H9 (cell line): ENCODE measurements at regions not wholly inside any gene's neighbourhood (a gene's known extent, or its start where the extent isn't known, plus 50 kb on each side); places are given as distances from the start of the nearest gene placed in this dataset.

Source experiments
- DNase-seq: peaks from one replicate; pipeline ENCODE4 v3.0.0-alpha.2; 2017
- H2AFZ ChIP-seq: one replicate; pipeline ENCODE4 v1.6.1; 2013; ENCODE audit warnings: mild to moderate bottlenecking, low read length, control low read depth, moderate library complexity
- H2AK5ac ChIP-seq: 2 replicates; pipeline ENCODE4 v1.6.1; 2013; ENCODE audit warnings: low read length, control low read depth, mixed read lengths; ENCODE audit not compliant: insufficient read length
- H2BK120ac ChIP-seq: one replicate; pipeline ENCODE4 v1.6.1; 2013; ENCODE audit warnings: low read depth, mild to moderate bottlenecking, low read length, control low read depth, inconsistent platforms; ENCODE audit not compliant: poor library complexity, severe bottlenecking
- H2BK12ac ChIP-seq: 2 replicates; pipeline ENCODE4 v1.6.1; 2013; ENCODE audit warnings: low read length, control low read depth, mixed read lengths, low read depth; ENCODE audit not compliant: insufficient read length
- H2BK15ac ChIP-seq: 2 replicates; pipeline ENCODE4 v1.6.1; 2013; ENCODE audit warnings: low read depth, low read length, control low read depth
- H2BK20ac ChIP-seq: one replicate; pipeline ENCODE4 v1.6.1; 2013; ENCODE audit warnings: low read depth, mild to moderate bottlenecking, low read length, control low read depth, inconsistent platforms; ENCODE audit not compliant: poor library complexity, severe bottlenecking
- H2BK5ac ChIP-seq: 2 replicates; pipeline ENCODE4 v1.6.1; 2013; ENCODE audit warnings: low read length, control low read depth, mixed read lengths; ENCODE audit not compliant: insufficient read length
- H3K14ac ChIP-seq: 2 replicates; pipeline ENCODE4 v1.6.1; 2013; ENCODE audit warnings: low read length, control low read depth; ENCODE audit not compliant: insufficient read depth
- H3K18ac ChIP-seq: 2 replicates; pipeline ENCODE4 v1.6.1; 2013; ENCODE audit warnings: low read depth, mild to moderate bottlenecking, mixed read lengths, low read length, control low read depth; ENCODE audit not compliant: insufficient read length
- H3K23ac ChIP-seq: 2 replicates; pipeline ENCODE4 v1.6.1; 2013; ENCODE audit warnings: low read length, control low read depth, mixed read lengths, low read depth; ENCODE audit not compliant: insufficient read length
- H3K23me2 ChIP-seq: 2 replicates; pipeline ENCODE4 v1.6.1; 2013; ENCODE audit warnings: low read depth, mild to moderate bottlenecking, mixed read lengths, low read length, control low read depth; ENCODE audit not compliant: insufficient read length, poor library complexity, severe bottlenecking
- H3K27ac ChIP-seq: 2 replicates; pipeline ENCODE4 v1.5.1; 2013; ENCODE audit warnings: low read length, control low read depth, mixed read lengths, low read depth; ENCODE audit not compliant: insufficient read length
- H3K27me3 ChIP-seq: 2 replicates; pipeline ENCODE4 v1.6.1; 2013; ENCODE audit warnings: low read length, control low read depth, inconsistent platforms; ENCODE audit not compliant: insufficient read depth
- H3K4ac ChIP-seq: 2 replicates; pipeline ENCODE4 v1.6.1; 2013; ENCODE audit warnings: low read depth, mild to moderate bottlenecking, control low read depth, inconsistent platforms, low read length, moderate library complexity
- H3K4me1 ChIP-seq: 2 replicates; pipeline ENCODE4 v1.6.1; 2013; ENCODE audit warnings: low read length, control low read depth, inconsistent platforms; ENCODE audit not compliant: insufficient read depth
- H3K4me2 ChIP-seq: 2 replicates; pipeline ENCODE4 v1.6.1; 2013; ENCODE audit warnings: low read length, control low read depth, mixed read lengths; ENCODE audit not compliant: insufficient read length, insufficient read depth
- H3K56ac ChIP-seq: 2 replicates; pipeline ENCODE4 v1.6.1; 2013; ENCODE audit warnings: low read depth, mild to moderate bottlenecking, mixed read lengths, low read length, control low read depth; ENCODE audit not compliant: insufficient read length
- H3K79me1 ChIP-seq: 2 replicates; pipeline ENCODE4 v1.6.1; 2013; ENCODE audit warnings: low read depth, mild to moderate bottlenecking, moderate library complexity, low read length, control low read depth, inconsistent platforms; ENCODE audit not compliant: insufficient read depth, poor library complexity, severe bottlenecking
- H3K79me2 ChIP-seq: 2 replicates; pipeline ENCODE4 v1.6.1; 2013; ENCODE audit warnings: low read length, control low read depth, inconsistent platforms; ENCODE audit not compliant: insufficient read depth
- H3K9ac ChIP-seq: 2 replicates; pipeline ENCODE4 v1.6.1; 2013; ENCODE audit warnings: low read length, control low read depth, mixed read lengths; ENCODE audit not compliant: insufficient read length; ENCODE audit errors: extremely low read depth
- H3K9me3 ChIP-seq: one replicate; pipeline ENCODE4 v1.6.1; 2013; ENCODE audit warnings: low read depth, low read length, inconsistent platforms; ENCODE audit not compliant: control insufficient read depth
- H3T11ph ChIP-seq: one replicate; pipeline ENCODE4 v1.6.1; 2013; ENCODE audit warnings: mild to moderate bottlenecking, low read length, control low read depth, inconsistent platforms
- H4K20me1 ChIP-seq: one replicate; pipeline ENCODE4 v1.6.1; 2013; ENCODE audit not compliant: control insufficient read depth, insufficient read length, insufficient read depth
- H4K5ac ChIP-seq: 2 replicates; pipeline ENCODE4 v1.6.1; 2013; ENCODE audit warnings: low read depth, mild to moderate bottlenecking, mixed read lengths, low read length, control low read depth; ENCODE audit not compliant: insufficient read length
- H4K8ac ChIP-seq: replicated peaks from 2 replicates; pipeline ENCODE4 v1.6.1; 2013; ENCODE audit warnings: low read length, control low read depth, mixed read lengths, low read depth; ENCODE audit not compliant: insufficient read length
- H4K91ac ChIP-seq: 2 replicates; pipeline ENCODE4 v1.6.1; 2013; ENCODE audit warnings: low read depth, mild to moderate bottlenecking, moderate library complexity, mixed read lengths, low read length, control low read depth; ENCODE audit not compliant: insufficient read length
- H3K27ac Mint-ChIP-seq, 3 experiments: 2 replicates in 2 of 3; 3 replicates in 1 of 3; pipeline ENCODE4 v1.8.0; 2020 to 2021; ENCODE audit warnings: mixed read lengths in 3 of 3, mild to moderate bottlenecking in 1 of 3, moderate library complexity in 1 of 3
- H3K27me3 Mint-ChIP-seq: 2 replicates; pipeline ENCODE4 v1.8.0; 2021; ENCODE audit warnings: low read depth, mild to moderate bottlenecking, moderate library complexity, mixed read lengths
- H3K36me3 Mint-ChIP-seq, 3 experiments: 2 replicates in 2 of 3; 3 replicates in 1 of 3; pipeline ENCODE4 v1.8.0; 2020 to 2021; ENCODE audit warnings: low read depth in 3 of 3, mixed read lengths in 3 of 3; ENCODE audit not compliant: insufficient read depth in 1 of 3
- H3K4me1 Mint-ChIP-seq, 2 experiments: 2 replicates each; pipeline ENCODE4 v1.8.0; 2020; ENCODE audit warnings: mixed read lengths in 2 of 2
- H3K4me3 Mint-ChIP-seq, 2 experiments: 2 replicates in 1 of 2; 3 replicates in 1 of 2; pipeline ENCODE4 v1.8.0; 2020 to 2021; ENCODE audit warnings: mild to moderate bottlenecking in 2 of 2, mixed read lengths in 2 of 2, moderate library complexity in 1 of 2
- H3K9me3 Mint-ChIP-seq, 2 experiments: 2 replicates in 1 of 2; 3 replicates in 1 of 2; pipeline ENCODE4 v1.8.0; 2020; ENCODE audit warnings: mild to moderate bottlenecking in 2 of 2, mixed read lengths in 2 of 2, moderate library complexity in 1 of 2
- CTCF ChIP-seq: fragments of 200-600 bp; sonication (generic); conservative IDR thresholded peaks from 3 replicates; pipeline ENCODE4 v1.8.0; 2021; ENCODE audit warnings: antibody characterized with exemption, mild to moderate bottlenecking
- WGBS: extraction: QIAGEN DNeasy Blood & Tissue Kit; methylation state at CpG from one replicate; pipeline ENCODE4 v1.1.7; 2013; ENCODE audit warnings: missing lambda C conversion rate, low lambda C conversion rate, mixed read lengths; ENCODE audit not compliant: insufficient read length; ENCODE audit errors: extremely low coverage; 5-methylcytosine and 5-hydroxymethylcytosine counted together

GRCh38 chr14:83764656-83765599, 1765.0 kb upstream of the FLRT2 start:
- Histone ChIP-seq H4K20me1 (no peaks in the 10 kb centered on the region), H3K4me1 (no peaks in the 10 kb centered on the region), H4K91ac (no peak overlapping the region), H4K8ac (no peak overlapping the region), H3K18ac (no peak overlapping the region), H3K4me2 (no peak overlapping the region), H2BK5ac (no peak overlapping the region), H2AK5ac (no peak overlapping the region), H3K9ac (no peak overlapping the region), H3K23me2 (no peaks in the 10 kb centered on the region), H3K9me3 (no peaks in the 10 kb centered on the region), H3K27me3 (no peaks in the 10 kb centered on the region), H3K14ac (no peak overlapping the region), H3T11ph (no peak overlapping the region), H2BK15ac (no peak overlapping the region), H3K23ac (no peak overlapping the region), H3K27ac (no peak overlapping the region), H3K79me1 (no peaks in the 10 kb centered on the region), H3K56ac (no peak overlapping the region), H4K5ac (no peak overlapping the region), H2AFZ (no peak overlapping the region), H2BK12ac (no peak overlapping the region), H3K4ac (no peak overlapping the region), H2BK20ac (no peak overlapping the region), H3K79me2 (no peaks in the 10 kb centered on the region), H2BK120ac (no peak overlapping the region)
- H3K4me3 Mint-ChIP-seq, result no peak overlapping the region
- no peaks in the 10 kb centered on the region for H3K27me3 Mint-ChIP-seq
- DNase-seq, result no peak
- no peak for TF ChIP-seq CTCF
- no CpG with 5 or more reads among the region's 8 CpGs for WGBS
- H3K36me3 Mint-ChIP-seq, result peaks cover 0 to 14% (median 9%) of the 10 kb centered on the region in 3 experiments; a peak in 4 of 7 replicates
- no peaks in the 10 kb centered on the region for H3K4me1 Mint-ChIP-seq
- no peak overlapping the region for H3K27ac Mint-ChIP-seq
- peaks cover 5 to 6% of the 10 kb centered on the region in 2 experiments; a peak in 4 of 5 replicates for H3K9me3 Mint-ChIP-seq
